ENCODE measurements at regions not wholly inside any gene's neighbourhood (a gene's known extent, or its start where the extent isn't known, plus 50 kb on each side); places are given as distances from the start of the nearest gene placed in this dataset.

GRCh38 chr14:55874785-55875184 lies 243.4 kb upstream of the PELI2 start:
- no peak for DNase-seq (ENCODE audit: low read depth)
- no peak for TF ChIP-seq CTCF (conservative IDR thresholded peaks at IDR 0.05; ENCODE audit: low read length)
- no peak overlapping the region for H3K4me3 ChIP-seq (ENCODE audit: low read length)

- DNase-seq (ENCODE audit: low read depth): peak; percentile 31
- H3K4me3 ChIP-seq (ENCODE audit: low read length): no peak overlapping the region
- TF ChIP-seq CTCF (conservative IDR thresholded peaks at IDR 0.05; ENCODE audit: low read length): no peak
These were observed 240.3 kb upstream of the PELI2 start for GRCh38 chr14:55877942-55878341.

- H3K4me3 ChIP-seq (ENCODE audit: low read length): no peak overlapping the region
- DNase-seq (ENCODE audit: low read depth): peak; percentile 36
- TF ChIP-seq CTCF (conservative IDR thresholded peaks at IDR 0.05; ENCODE audit: low read length): no peak
These were observed 236.5 kb upstream of the PELI2 start for GRCh38 chr14:55881577-55882241.

GRCh38 chr14:55884819-55885218 lies 233.4 kb upstream of the PELI2 start:
- DNase-seq (ENCODE audit: low read depth): peak; percentile 20
- TF ChIP-seq CTCF (conservative IDR thresholded peaks at IDR 0.05; ENCODE audit: low read length): no peak
- H3K4me3 ChIP-seq (ENCODE audit: low read length): no peak overlapping the region

- no peak for TF ChIP-seq CTCF (conservative IDR thresholded peaks at IDR 0.05; ENCODE audit: low read length)
- H3K4me3 ChIP-seq (ENCODE audit: low read length): no peak overlapping the region
- DNase-seq (ENCODE audit: low read depth): no peak
These were observed 229.1 kb upstream of the PELI2 start for GRCh38 chr14:55889124-55889523.

GRCh38 chr14:55891692-55892091 lies 226.5 kb upstream of the PELI2 start:
- no peak for TF ChIP-seq CTCF (conservative IDR thresholded peaks at IDR 0.05; ENCODE audit: low read length)
- no peak for DNase-seq (ENCODE audit: low read depth)
- H3K4me3 ChIP-seq (ENCODE audit: low read length): no peak overlapping the region

GRCh38 chr14:55892906-55893305 lies 225.3 kb upstream of the PELI2 start:
- no peak for TF ChIP-seq CTCF (conservative IDR thresholded peaks at IDR 0.05; ENCODE audit: low read length)
- no peak overlapping the region for H3K4me3 ChIP-seq (ENCODE audit: low read length)
- DNase-seq (ENCODE audit: low read depth): no peak

Data from AG10803 (cell line).